Right atrium auricular region (tissue), 2 donors: ENCODE measurements at regions not wholly inside any gene's neighbourhood (a gene's known extent, or its start where the extent isn't known, plus 50 kb on each side); places are given as distances from the start of the nearest gene placed in this dataset.

Source experiments
- DNase-seq: peaks from one replicate; pipeline ENCODE4 v3.0.0-alpha.2; 2019; ENCODE audit warnings: low spot score
- H3K27ac ChIP-seq, 2 donors: fragments of 200-600 bp; sonication (generic); 1 replicate in 1 of 2; 2 replicates in 1 of 2; pipeline ENCODE4 v1.5.1; 2016 to 2019
- H3K27me3 ChIP-seq, 2 donors: fragments of 200-600 bp; sonication (generic); one replicate each; pipeline versions ENCODE4 v1.5.1 to v1.6.0; 2017 to 2019
- H3K36me3 ChIP-seq: fragments of 200-600 bp; sonication (generic); one replicate; pipeline ENCODE4 v1.5.1; 2016
- H3K4me1 ChIP-seq, 2 donors: fragments of 200-600 bp; sonication (generic); one replicate each; pipeline versions ENCODE4 v1.5.1 to v1.6.0; 2017 to 2019
- H3K4me3 ChIP-seq, 2 donors: fragments of 200-600 bp; sonication (generic); 1 replicate in 1 of 2; 2 replicates in 1 of 2; pipeline ENCODE4 v1.5.1; 2017 to 2019; ENCODE audit warnings: mild to moderate bottlenecking in 1 of 2, moderate library complexity in 1 of 2
- H3K9me3 ChIP-seq, 2 donors: fragments of 200-600 bp; sonication (generic); one replicate each; pipeline ENCODE4 v1.5.1; 2019
- CTCF ChIP-seq, 2 donors: fragments of 200-600 bp; sonication (generic); IDR thresholded peaks; one replicate each; pipeline ENCODE4 v1.5.1; 2019; ENCODE audit warnings: antibody characterized with exemption in 2 of 2

GRCh38 chr6:153702671-153703070 lies 336.4 kb upstream of the OPRM1 start:
- no peak for DNase-seq
- H3K27ac ChIP-seq, result no peak overlapping the region
- no peaks in the 10 kb centered on the region for H3K27me3 ChIP-seq
- TF ChIP-seq CTCF (IDR thresholded peaks at IDR 0.05), result no peak
- H3K9me3 ChIP-seq, result peaks cover 7 to 26% of the 10 kb centered on the region in 2 donors
- H3K36me3 ChIP-seq, result no peaks in the 10 kb centered on the region
- H3K4me3 ChIP-seq, result no peak overlapping the region
- H3K4me1 ChIP-seq, result no peaks in the 10 kb centered on the region

- no peak overlapping the region for H3K4me3 ChIP-seq
- TF ChIP-seq CTCF (IDR thresholded peaks at IDR 0.05), result no peak
- DNase-seq, result no peak
These were observed 340.4 kb upstream of the OPRM1 start for GRCh38 chr6:153698637-153699036.

GRCh38 chr6:153698001-153698400 lies 341.0 kb upstream of the OPRM1 start:
- Histone ChIP-seq H3K27me3 (no peaks in the 10 kb centered on the region), H3K4me1 (no peaks in the 10 kb centered on the region), H3K27ac (no peak overlapping the region), H3K36me3 (no peaks in the 10 kb centered on the region), H3K9me3 (no peaks in the 10 kb centered on the region), H3K4me3 (no peak overlapping the region)
- no peak for DNase-seq
- no peak for TF ChIP-seq CTCF (IDR thresholded peaks at IDR 0.05)

More at GRCh38 chr6:153698637-153699036, 340.4 kb upstream of the OPRM1 start:
- Histone ChIP-seq H3K27ac (no peak overlapping the region), H3K9me3 (peaks cover 0 to 3% of the 10 kb centered on the region in 2 donors), H3K36me3 (no peaks in the 10 kb centered on the region), H3K4me1 (no peaks in the 10 kb centered on the region), H3K27me3 (no peaks in the 10 kb centered on the region)

- H3K36me3 ChIP-seq, result no peaks in the 10 kb centered on the region
- H3K27ac ChIP-seq, result no peak overlapping the region
- no peak overlapping the region for H3K4me3 ChIP-seq
- H3K9me3 ChIP-seq, result no peaks in the 10 kb centered on the region
- no peaks in the 10 kb centered on the region for H3K4me1 ChIP-seq
- DNase-seq, result no peak
- H3K27me3 ChIP-seq, result no peaks in the 10 kb centered on the region
- TF ChIP-seq CTCF (IDR thresholded peaks at IDR 0.05), result no peak
These were observed 361.5 kb upstream of the OPRM1 start for GRCh38 chr6:153677522-153677921.

- Histone ChIP-seq H3K4me1 (no peaks in the 10 kb centered on the region), H3K27me3 (no peaks in the 10 kb centered on the region), H3K36me3 (no peaks in the 10 kb centered on the region), H3K27ac (no peak overlapping the region), H3K4me3 (no peak overlapping the region), H3K9me3 (no peaks in the 10 kb centered on the region)
- DNase-seq, result no peak
- no peak for TF ChIP-seq CTCF (IDR thresholded peaks at IDR 0.05)
These were observed 365.3 kb upstream of the OPRM1 start for GRCh38 chr6:153673750-153674149.

- Histone ChIP-seq H3K4me3 (no peak overlapping the region), H3K27ac (no peak overlapping the region), H3K4me1 (no peaks in the 10 kb centered on the region), H3K36me3 (no peaks in the 10 kb centered on the region), H3K27me3 (no peaks in the 10 kb centered on the region), H3K9me3 (no peaks in the 10 kb centered on the region)
- DNase-seq, result no peak
- TF ChIP-seq CTCF (IDR thresholded peaks at IDR 0.05), result no peak
These were observed 365.8 kb upstream of the OPRM1 start for GRCh38 chr6:153673225-153673624.
